Breast epithelium (tissue), 3 donors: ENCODE measurements at regions not wholly inside any gene's neighbourhood (a gene's known extent, or its start where the extent isn't known, plus 50 kb on each side); places are given as distances from the start of the nearest gene placed in this dataset.

ENCODE experiments used
- POLR2A ChIP-seq: fragments of 450-650 bp; IDR thresholded peaks from one replicate; pipeline ENCODE4 v1.6.1; 2016; ENCODE audit warnings: antibody characterized with exemption, mild to moderate bottlenecking, moderate library complexity
- POLR2AphosphoS5 ChIP-seq, 3 donors: sonication (generic); formaldehyde crosslinking; IDR thresholded peaks; one replicate each; pipeline ENCODE4 v1.6.1; 2017; ENCODE audit warnings: antibody characterized with exemption in 3 of 3
- TF ChIP-seq, protein P1 (sequence below), 3 donors: fragments of 450-650 bp; IDR thresholded peaks; one replicate each; pipeline ENCODE4 v1.5.1; 2016 to 2017; ENCODE audit warnings: antibody characterized with exemption in 3 of 3, mild to moderate bottlenecking in 3 of 3, moderate library complexity in 3 of 3

GRCh38 chr12:78566456-78566855 is 298.1 kb upstream of the SYT1 start:
- no peak for TF ChIP-seq POLR2AphosphoS5 (IDR thresholded peaks at IDR 0.05)
- TF ChIP-seq, protein P1, sequence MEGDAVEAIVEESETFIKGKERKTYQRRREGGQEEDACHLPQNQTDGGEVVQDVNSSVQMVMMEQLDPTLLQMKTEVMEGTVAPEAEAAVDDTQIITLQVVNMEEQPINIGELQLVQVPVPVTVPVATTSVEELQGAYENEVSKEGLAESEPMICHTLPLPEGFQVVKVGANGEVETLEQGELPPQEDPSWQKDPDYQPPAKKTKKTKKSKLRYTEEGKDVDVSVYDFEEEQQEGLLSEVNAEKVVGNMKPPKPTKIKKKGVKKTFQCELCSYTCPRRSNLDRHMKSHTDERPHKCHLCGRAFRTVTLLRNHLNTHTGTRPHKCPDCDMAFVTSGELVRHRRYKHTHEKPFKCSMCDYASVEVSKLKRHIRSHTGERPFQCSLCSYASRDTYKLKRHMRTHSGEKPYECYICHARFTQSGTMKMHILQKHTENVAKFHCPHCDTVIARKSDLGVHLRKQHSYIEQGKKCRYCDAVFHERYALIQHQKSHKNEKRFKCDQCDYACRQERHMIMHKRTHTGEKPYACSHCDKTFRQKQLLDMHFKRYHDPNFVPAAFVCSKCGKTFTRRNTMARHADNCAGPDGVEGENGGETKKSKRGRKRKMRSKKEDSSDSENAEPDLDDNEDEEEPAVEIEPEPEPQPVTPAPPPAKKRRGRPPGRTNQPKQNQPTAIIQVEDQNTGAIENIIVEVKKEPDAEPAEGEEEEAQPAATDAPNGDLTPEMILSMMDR (IDR thresholded peaks at IDR 0.05): no peak
- TF ChIP-seq POLR2A: no peak
